HG03457 (cell line): ENCODE measurements at regions not wholly inside any gene's neighbourhood (a gene's known extent, or its start where the extent isn't known, plus 50 kb on each side); places are given as distances from the start of the nearest gene placed in this dataset.

Experiments used
- ATAC-seq: cut with Tn5 transposase; IDR thresholded peaks from one replicate; pipeline ENCODE4 v1.9.1; 2021; ENCODE audit warnings: moderate number of reproducible peaks; ENCODE audit not compliant: unreplicated experiment

DNA sequence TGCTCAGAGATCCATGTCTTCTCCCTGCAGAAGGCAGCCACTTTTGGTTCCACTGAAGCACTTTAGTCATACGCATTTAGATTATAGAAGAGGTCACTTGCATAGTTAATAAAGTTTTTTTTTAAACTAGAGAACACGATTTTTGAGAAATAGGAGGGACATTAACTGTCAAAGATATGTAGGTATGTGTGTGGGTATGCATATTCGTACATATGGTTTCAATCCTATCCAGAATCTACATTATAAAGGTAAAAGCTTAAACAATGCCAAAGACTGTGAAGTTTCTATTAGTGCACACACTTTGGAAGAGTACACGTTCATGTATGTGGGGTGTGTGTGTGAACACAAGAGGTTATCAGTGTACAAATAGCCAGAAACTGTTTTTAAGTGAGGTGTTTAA is 103.2 kb downstream of the BTBD3 start:
- ATAC-seq = no peak

DNA sequence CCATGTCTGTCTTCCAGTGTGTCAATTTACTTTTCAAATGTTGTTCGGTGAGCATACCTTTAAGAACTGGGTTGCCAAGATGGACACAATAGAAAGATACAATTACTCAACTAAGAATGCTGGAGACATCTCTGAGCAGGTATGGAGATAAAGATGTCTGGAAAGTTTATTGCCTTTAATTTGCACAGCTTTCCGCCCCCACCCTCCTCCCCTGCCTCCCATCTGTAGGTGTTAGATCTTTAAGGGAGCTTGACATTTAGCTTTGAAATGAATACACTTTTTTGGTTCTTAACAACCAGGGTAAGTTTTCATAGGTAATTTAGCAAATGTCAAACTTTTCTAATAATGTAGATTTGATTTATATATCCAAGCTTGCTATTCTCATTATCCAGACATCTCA is 104.4 kb downstream of the BTBD3 start:
- no peak for ATAC-seq

DNA sequence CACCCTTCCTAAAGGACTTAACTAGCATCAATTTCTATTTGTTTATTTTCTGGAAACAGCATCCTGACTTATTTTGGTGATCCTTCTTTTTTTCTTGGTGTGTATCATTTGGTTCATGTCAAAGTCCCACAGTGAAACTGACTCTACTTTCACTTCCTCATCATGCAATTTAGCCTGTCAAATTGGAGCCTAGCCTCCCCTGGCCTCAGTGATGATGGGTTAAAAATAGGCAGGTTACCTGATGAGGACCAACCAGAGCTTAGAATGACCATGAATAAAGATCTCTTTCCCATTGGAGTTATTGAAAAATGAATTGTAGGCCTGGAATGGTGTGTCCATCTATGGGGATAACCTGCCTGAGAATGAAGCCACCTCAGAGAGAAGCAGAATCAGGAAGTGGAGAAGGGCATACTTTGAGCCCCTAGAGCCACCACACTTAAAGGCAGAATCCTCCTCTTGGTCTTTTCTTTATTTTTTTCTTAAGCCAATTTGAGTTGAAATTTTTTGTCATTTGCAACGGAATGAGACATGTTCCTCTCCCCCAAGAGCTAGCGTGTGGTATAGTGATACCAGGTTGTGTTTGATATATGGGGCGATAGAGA is 105.6 kb downstream of the BTBD3 start:
- no peak for ATAC-seq

DNA sequence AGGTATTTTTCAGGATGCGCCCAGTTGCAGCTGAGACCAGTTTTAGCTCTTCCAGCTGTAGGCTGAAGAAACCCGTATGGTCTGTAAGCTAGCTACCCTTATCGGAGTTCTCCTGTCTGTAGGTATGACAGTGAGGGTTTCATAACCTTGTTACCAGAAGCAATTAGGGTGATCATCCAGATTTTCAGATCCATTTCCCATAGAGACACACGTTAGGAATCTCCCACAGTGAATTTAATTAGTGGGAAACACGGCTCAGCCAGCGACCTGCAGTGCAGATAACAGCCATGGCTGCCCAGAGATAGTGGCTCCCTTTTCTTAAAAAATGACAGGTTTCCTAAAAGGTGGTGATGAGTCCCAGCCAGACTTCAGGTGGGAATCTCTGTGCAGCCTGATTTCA is 111.1 kb downstream of the BTBD3 start:
- no peak for ATAC-seq

DNA sequence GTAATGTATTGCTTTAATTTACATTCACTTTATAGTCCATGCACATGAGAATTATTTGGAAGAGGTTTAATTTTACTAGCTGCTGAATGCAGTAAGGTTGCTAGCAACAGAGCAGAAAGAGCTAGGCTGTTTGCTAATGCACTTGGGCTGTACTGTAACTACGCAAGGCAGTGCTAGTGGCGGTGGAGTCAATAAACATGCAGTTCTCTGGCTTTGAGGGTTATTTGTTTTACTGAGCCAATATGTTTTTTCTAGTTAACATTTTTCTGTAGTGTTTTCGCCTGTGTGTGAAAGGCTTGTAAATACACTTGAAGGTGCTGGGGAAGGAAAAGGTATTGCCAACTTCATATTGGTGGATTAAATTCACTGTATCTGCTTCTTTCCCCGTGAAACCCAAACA is 112.8 kb downstream of the BTBD3 start:
- ATAC-seq = no peak

DNA sequence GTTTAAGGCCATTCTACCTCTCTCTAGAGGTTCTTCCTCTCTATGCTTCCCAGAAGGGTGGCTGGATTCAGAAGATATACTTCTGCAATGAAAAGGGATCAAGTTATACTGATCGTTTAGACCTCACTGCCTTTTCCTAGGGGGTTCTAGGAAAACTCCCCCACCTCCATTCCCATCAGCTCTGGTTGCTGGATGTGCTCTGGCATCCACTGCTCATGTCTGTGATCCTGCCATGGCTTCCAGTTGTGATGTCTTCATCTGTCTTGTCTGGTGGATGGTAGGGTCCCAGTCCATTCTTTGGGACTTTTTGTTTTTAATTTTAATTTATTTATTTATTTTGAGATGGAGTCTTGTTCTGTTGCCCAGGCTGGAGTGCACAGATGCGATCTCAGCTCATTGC is 118.4 kb downstream of the BTBD3 start:
- ATAC-seq = no peak

DNA sequence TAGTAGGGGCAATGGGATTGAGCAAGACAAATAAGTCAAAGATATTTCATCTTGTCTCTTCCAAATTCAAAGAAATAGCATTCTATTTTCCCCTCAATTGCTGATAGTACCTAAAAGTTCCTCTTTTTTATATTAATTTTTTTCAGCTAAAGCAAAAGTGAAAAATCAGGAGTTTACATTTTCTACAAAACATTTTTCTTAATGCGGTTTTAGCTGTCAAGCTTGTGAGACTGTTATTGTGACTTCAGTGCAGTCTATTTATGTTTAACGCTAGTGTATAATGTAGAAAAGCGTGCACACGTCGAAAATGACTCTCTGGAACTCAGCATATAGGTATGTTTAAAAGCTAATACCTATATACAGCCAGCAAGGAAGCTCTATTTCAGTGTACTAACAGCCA is 119.8 kb downstream of the BTBD3 start:
- ATAC-seq = no peak

DNA sequence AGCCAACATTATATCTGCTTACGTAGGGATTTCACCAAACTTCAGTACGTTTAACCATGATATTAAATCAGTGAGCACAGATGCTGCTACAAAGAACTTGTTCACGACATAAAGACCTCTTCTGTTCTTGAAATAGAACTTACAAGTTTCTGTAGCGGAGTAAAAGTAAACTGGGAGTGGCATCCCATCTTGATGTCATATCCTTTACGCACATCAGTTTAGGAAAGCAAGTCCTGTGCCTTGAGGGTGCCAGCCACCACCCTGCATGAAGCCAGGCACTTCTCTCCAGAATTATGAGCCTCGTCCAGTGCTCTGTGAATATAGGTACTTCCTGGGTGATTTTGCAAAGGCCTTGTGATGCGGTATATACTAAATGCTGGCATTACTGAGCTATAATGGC is 122.6 kb downstream of the BTBD3 start:
- no peak for ATAC-seq

DNA sequence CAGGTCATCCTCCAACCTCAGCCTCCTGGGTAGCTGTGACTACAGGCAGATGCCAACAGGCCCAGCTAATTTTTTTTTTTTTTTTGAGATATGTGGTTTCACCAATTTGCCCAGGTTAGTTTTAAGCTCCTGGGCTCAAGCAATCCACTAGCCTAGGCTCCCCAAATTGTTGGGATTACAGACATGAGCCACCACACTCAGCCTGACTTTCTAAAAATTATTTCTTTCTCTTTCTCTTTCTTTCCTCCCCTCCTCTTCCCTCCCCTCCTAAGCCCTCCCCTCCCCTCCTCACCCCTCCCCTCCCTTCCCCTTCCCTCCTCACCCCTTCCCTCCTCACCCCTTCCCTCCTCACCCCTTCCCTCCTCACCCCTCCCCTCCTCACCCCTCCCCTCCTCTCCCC is 127.3 kb downstream of the BTBD3 start:
- no peak for ATAC-seq

DNA sequence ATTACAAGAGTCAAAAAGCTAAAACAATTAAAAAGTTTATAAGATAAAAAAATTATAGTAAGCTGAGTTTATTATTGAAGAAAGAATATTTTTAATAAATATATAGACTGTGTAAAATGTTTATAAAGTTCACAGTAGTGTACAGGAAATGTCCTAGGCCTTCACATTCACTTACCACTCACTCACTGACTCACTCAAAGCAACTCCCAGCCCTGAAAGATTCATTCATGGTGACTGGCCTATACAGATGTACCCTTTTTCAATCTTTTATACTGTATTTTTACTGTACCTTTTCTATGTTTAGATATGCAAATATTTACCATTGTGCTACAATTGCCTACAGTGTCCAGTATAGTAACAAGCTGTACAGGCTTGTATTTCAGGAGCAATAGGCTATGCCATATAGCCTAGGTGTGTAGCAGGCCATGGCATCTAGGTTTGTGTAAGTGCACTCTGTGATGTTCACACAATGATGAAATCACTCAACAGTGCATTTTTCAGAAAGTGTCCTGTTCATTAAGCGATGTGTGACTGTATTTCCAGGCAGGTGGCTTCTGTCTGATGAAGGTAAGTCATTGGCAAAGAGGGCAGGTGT is 130.2 kb downstream of the BTBD3 start:
- ATAC-seq = no peak

DNA sequence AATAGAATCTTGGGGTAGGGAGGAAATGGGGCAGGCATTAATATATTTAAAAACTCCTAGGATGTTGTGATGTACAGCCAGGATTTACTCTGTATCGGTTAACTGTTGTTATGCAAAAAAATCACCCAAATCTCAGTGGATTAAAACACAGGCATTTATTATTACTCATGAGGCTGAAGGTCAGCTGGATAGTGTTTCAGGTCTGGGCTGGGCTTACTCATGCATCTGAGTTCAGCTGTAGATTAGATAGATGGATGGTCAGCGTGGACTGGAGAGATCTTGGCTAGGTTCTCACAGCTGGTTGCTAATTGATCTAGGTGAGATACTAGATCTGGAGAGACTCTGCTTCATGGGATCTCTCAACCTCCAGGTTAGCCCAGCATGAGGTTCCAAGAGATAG is 131.4 kb downstream of the BTBD3 start:
- no peak for ATAC-seq

DNA sequence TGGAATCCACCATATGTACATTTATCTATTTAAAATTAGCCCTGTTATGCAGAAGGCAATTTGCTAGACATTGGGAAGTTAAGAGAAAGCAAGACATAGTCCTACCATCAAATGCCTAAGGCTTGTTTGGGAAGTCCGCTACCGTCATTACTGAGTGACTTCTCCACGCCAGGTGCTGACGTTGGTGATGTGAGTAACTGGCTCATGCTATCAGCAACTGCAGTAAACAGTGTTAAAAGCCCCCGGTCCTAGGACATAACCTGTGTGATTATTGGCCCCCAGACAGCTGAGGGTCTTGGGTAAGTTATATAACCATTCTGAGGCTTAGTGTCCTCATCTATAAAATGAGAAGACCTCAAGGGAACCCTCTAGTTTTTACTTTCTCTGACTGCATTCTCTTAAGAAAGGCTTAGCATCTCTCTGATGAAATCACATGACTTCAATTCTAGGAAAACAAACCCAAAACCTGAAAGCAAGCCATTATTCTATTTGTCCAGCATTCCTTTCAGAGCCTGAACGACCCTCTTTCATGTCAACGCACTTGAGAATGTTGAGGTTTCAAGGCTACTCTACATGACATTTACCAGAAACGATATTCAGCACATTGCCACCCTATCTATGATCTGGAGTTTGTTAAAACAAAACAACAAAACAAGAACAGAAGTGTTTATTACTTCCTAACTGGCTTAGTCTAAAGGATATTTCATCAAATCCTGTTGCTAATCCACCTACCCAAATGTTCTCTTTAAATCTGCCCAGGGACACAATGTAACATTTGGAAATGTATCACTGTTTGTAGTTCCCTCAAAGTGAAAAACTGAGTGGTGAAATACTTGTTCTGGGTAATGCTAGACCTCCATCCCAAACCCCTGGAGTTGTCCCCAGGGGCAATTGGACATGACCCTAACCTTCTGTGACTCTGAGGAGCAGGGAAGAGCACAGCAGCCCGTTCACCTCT is 133.8 kb downstream of the BTBD3 start:
- no peak for ATAC-seq

DNA sequence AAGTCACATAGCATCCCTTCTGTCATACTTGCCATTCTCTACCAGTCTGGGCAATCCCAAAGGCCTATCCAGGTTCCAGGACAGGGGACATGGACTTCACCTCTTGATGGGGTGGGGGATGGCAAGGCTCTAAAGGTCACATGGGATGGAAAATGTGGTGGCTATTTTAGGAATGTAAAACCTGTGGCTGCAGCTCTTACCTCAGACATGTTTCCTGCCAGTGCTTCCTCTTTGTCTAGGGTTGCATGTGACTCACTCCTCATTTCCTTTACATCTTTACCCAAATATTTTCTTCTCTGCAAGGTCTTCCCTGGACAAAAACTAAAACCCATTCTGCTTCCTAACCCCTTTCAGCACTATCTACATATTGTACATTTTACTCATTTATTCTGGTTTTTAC is 135.7 kb downstream of the BTBD3 start:
- ATAC-seq = no peak

DNA sequence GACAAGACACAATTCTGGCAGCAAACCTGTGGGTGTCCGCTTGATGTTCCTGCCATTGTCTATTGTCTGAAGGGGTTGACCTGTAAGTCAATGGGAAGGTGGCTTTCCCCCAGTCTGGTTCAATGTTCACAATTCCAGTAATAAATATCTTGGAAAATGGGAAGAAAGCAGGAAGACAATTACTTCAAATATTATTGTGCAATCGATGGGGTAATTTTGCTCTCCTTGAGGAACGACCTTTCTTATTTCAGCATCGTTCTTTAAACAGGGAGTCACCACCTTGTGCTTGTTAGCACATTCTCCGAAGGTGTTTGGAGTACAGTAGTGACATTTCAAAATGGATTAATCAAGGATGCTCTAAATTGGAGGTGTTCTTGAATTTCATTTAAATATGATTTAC is 136.9 kb downstream of the BTBD3 start:
- no peak for ATAC-seq

DNA sequence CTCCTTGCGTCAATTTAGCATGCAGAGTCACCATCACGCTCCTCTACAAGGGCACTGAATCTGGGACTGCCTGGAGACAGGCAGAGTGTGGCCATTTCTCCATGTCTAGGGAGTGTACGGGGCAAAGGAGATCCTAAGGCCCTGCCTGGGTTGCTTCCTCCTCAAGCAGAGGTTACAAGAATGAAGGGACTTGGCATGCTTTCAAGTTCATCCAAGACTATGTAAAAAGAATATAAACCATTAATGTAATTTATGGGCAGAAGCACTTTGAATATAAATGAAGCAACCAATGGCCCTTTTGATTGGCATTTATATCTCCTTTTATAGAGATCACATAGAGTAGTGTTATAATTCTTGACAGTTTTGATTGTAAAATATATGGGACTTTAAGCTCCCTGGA is 137.5 kb downstream of the BTBD3 start:
- ATAC-seq = no peak

DNA sequence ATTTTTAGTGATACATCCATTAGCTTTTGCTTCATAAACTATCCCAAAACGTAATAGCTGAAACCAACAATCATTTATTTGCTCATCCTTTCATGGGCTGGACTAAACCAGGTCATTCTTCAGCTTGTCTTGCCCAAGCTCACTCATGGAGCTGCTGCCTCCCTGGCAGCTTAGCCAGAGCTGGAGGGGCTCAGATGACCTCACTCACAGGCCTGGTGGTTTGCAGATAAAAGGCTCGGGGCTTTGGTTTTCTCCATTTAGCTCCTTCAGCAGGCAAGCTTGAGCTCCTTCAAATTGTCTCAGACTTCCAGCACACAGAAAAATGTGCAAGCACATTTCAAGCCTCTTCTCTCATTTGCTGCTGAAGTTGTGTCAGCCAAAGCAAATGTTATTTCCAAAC is 139.1 kb downstream of the BTBD3 start:
- ATAC-seq = no peak

DNA sequence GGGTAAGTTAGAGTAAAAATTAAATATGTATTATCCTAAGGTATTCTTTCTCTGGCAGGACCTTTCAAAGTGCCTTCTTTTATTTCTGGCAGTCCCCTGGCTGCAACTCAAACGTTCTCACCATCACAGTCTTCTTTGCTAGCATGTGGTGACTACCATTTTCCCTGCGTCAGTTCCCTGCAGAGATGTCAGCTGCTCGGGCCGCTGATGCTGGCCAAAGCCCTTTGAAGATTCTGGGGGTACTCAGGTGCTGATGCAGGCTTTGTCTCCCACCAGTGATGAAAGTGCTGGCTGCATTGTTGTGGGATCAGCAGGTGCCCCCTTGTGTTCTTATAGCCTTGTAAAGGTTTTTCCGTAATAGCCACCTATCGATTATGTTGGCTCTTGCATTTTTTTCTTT is 140.1 kb downstream of the BTBD3 start:
- ATAC-seq = no peak

DNA sequence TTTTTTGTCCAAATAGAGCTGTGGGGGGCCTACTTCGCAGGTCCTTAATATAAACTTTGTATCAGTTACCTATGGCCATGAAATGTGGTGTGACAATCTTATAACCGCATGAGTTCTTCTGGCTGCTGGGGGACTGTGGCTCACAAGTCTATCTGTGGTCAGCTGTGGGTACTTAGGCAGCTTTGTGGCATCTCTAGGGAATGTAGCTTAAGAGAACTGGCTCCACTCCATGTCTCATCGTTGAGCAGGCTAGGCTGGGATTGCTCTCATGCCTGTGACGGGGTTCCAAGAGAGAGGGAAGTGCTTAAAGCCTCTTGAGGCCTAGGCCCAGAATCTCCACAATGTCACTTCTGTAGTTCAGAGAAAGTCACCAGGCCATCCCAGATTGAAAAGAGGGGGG is 140.5 kb downstream of the BTBD3 start:
- ATAC-seq = no peak

DNA sequence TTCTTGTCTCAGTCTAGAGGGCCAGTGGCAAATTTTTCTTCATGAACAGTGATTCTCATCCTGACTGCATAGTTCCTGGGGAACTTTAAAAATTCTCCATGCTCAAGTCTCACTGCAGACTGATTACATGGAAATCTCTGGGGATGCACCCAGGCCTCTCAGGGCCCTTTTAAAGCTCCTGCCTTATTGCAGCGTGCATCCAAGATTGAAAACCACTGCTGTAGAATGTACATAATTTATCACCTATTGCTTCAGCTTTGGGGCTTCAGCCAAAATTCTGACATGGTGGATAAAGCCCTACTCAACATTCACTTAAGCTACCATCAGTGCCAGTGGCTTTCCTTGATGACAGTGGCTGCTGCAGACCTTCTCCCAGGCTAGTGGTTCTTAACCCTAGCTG is 143.8 kb downstream of the BTBD3 start:
- no peak for ATAC-seq

DNA sequence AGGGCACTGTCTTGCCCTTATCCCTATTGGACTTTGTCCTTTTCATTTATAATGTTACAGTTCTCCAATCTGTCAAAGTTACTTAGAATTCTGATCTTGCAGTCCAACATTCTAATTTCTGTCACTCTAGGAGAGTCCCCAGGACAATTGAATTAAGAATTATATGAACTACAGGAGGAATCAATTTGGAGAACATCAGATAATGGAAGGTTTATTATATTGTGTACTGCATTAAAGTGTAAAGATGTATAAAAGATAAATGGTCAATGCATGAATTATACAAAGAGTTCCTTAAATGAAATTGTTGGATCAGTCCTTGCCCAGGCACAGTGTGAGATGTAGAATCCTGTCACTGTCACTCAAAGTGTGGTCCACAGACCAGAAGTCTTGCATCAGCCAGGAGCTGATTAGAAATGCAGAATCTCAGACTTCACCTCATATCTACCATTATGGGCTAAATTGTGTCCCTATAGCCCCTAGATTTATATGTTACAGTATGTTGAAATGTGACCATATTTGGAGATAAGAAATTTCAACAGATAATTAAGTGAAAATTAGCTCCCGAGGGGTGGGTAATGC is 145.5 kb downstream of the BTBD3 start:
- no peak for ATAC-seq

DNA sequence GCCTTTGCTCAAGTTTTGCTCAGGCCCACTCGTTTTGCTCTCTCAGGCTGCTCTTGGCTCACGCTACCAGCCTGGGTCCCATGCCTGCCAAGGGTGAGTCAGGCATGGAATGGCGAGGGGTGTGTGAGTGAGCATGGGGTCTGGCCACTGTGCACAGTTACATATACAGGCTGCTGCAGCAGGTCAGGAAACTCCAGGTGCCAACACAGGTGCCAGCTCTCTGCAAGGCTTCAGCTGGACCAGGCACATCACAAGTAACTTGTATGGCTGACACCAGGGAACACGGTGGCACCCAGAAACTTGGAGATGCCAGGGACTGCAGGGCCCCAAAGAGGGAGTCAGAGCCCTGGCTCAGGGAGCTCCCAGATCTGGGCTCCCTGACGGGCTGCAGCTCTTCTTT is 146.8 kb downstream of the BTBD3 start:
- ATAC-seq = no peak

DNA sequence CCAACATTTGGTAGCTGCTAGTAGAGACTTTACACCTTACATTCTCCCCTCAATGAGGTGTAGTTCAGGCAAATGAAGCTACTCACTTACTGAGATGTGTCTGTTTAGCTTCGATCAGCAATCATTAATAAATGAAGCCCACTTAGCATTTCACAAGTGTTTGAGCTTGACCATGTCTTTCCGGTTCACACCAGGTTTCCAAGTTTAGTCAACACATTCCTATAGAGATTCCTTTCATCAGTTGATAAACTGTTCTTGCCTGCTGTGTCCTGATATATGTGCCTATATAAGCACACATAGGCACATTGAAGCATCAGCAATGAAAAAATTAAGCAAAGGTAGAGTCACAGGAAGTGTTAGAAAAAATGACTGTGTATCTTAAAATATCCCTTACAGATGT is 150.0 kb downstream of the BTBD3 start:
- no peak for ATAC-seq
